ENCODE measurements at regions not wholly inside any gene's neighbourhood (a gene's known extent, or its start where the extent isn't known, plus 50 kb on each side); places are given as distances from the start of the nearest gene placed in this dataset.

DNA sequence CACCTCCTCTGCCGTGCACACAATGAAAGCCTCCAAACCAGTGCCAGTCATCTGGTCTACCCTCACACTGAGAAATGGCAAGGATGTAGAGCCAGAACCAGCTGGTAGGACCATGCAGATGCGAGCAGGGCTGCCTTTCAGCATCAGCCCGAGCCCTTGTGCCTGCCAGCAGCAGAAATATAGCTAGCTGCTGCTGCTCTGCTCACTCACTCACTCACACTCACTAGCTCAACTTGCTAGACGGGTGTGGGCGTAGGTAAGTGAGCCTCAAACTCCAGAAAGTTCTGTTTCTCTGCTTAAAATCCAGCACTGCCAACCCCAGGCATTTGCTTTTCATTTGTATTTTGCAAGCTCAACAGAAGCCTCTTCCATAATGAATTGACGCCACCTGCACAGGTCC lies 114.0 kb downstream of the DRD1 start:
- intact Hi-C loops (cut with DNase I; ENCODE audit: low total_unique reads): no loop called here
- 74 to 77% methylated on average over 6 of the region's 6 CpGs for WGBS, 2 donors
- DNase-seq (ENCODE audit: low spot score in 2 of 2): no peak
- TF ChIP-seq POLR2A (IDR thresholded peaks at IDR 0.05) (no peak), CTCF (IDR thresholded peaks at IDR 0.05) (no peak)
- H3K4me3 ChIP-seq (ENCODE audit: low read depth, poor library complexity, severe bottlenecking): no peak overlapping the region

- 67% methylated on average over 3 of the region's 3 CpGs for WGBS, 2 donors
- DNase-seq (ENCODE audit: low spot score in 2 of 2): no peak
- intact Hi-C loops (cut with DNase I; ENCODE audit: low total_unique reads): no loop called here
- TF ChIP-seq POLR2A (IDR thresholded peaks at IDR 0.05) (no peak), CTCF (IDR thresholded peaks at IDR 0.05) (no peak)
- no peak overlapping the region for H3K4me3 ChIP-seq (ENCODE audit: low read depth, poor library complexity, severe bottlenecking)
Observed at GRCh38 chr5:175328687-175329086, 115.3 kb downstream of the DRD1 start.

DNA sequence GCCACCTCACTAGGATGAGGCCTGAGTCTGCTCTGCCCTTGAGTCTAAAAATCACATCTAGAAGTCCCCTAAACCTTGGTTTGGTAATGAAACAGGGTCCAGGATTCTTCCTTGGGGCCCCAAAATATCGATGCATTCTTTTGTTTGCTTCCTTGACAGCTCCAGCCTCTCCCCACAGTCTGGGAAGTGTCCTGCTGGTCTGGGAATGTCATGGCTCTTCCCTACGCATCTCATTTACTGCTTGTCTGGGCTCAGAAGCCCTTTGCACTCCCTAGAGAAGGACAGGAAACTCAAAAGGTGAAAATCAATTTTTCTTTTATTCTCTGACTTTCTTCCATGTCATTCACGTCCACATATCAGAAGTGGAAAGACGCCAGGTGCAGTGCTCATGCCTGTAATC lies 115.8 kb downstream of the DRD1 start:
- TF ChIP-seq CTCF (IDR thresholded peaks at IDR 0.05) (no peak), POLR2A (IDR thresholded peaks at IDR 0.05) (no peak)
- DNase-seq (ENCODE audit: low spot score in 2 of 2): no peak
- whole genome bisulfite sequencing, 2 donors: 62 to 71% methylated on average over 4 of the region's 4 CpGs
- H3K4me3 ChIP-seq (ENCODE audit: low read depth, poor library complexity, severe bottlenecking): no peak overlapping the region
- intact Hi-C loops (cut with DNase I; ENCODE audit: low total_unique reads): no loop called here

- TF ChIP-seq POLR2A (IDR thresholded peaks at IDR 0.05): no peak
- TF ChIP-seq CTCF (IDR thresholded peaks at IDR 0.05): no peak
- intact Hi-C loops (cut with DNase I; ENCODE audit: low total_unique reads): no loop called here
- no peak for DNase-seq (ENCODE audit: low spot score in 2 of 2)
- H3K4me3 ChIP-seq (ENCODE audit: low read depth, poor library complexity, severe bottlenecking): no peak overlapping the region
Observed at GRCh38 chr5:175325681-175326080, 118.3 kb downstream of the DRD1 start.

DNA sequence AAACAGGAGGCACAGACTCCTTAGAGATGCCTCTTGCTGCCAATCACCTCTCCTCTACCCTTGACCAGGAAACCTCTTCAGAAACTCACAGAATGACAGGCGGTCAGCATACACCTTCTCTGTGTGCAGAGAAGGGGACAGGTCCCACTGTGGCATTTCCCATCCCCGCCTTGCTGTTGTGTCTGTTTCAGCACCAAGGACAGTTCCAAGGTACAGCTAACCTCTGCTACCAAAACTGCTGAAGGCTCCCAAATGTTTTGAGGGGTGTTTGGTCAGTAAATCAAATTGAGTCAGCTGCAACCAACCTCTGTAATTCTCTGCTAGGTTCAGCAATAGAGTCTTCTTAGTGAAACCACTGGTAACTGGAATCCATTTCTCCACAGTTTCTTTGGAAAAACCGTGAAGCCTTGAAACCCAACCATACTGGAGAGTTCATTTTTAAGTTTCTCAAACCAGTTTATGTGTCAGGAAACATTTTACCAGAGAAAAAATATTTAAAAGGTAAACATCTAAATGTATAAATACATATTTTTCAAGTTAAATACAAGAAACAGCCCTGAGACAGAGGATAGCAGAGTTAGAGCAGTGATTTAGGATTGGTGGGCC lies 122.0 kb downstream of the DRD1 start:
- H3K4me3 ChIP-seq (ENCODE audit: low read depth, poor library complexity, severe bottlenecking): no peak overlapping the region
- intact Hi-C loops (cut with DNase I; ENCODE audit: low total_unique reads): no loop called here
- no peak for TF ChIP-seq CTCF (IDR thresholded peaks at IDR 0.05)
- TF ChIP-seq POLR2A (IDR thresholded peaks at IDR 0.05): no peak
- DNase-seq (ENCODE audit: low spot score in 2 of 2): no peak
- WGBS, 2 donors: 24 to 26% methylated on average over 3 of the region's 3 CpGs

GRCh38 chr5:175319199-175319598 lies 124.8 kb downstream of the DRD1 start:
- TF ChIP-seq CTCF (IDR thresholded peaks at IDR 0.05) (no peak), POLR2A (IDR thresholded peaks at IDR 0.05) (no peak)
- intact Hi-C loops (cut with DNase I; ENCODE audit: low total_unique reads): no loop called here
- no peak overlapping the region for H3K4me3 ChIP-seq (ENCODE audit: low read depth, poor library complexity, severe bottlenecking)
- DNase-seq (ENCODE audit: low spot score in 2 of 2): no peak
- 25 to 37% methylated on average over 2 of the region's 2 CpGs for WGBS, 2 donors

All from lower leg skin (tissue), 4 donors.